ENCODE measurements at regions not wholly inside any gene's neighbourhood (a gene's known extent, or its start where the extent isn't known, plus 50 kb on each side); places are given as distances from the start of the nearest gene placed in this dataset.

DNA sequence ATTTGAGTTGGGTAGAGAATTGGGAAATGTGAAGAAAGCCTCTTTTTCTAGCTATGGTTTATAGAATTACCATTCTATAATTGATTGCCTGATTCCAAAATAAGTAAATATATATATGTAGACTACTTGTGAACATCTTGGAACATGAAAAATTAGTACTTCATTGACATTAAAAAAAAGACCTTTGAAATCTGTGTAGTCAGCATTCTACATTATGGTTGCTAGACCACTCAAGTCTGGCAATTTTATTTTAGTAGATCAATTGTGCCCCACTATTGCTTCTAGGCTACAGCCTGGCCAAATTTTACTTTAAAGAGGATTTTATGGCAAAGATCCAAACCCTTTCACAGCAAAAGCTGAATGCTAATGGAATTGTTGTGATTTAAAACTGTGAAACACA is 279.8 kb downstream of the IKZF2 start:
- no peak for DNase-seq (ENCODE audit: low spot score)

GRCh38 chr2:212864186-212864585 is 287.2 kb downstream of the IKZF2 start:
- DNase-seq (ENCODE audit: low spot score), result no peak

- DNase-seq (ENCODE audit: low spot score), result no peak
Observed at GRCh38 chr2:212863185-212863588, 288.2 kb downstream of the IKZF2 start.

DNA sequence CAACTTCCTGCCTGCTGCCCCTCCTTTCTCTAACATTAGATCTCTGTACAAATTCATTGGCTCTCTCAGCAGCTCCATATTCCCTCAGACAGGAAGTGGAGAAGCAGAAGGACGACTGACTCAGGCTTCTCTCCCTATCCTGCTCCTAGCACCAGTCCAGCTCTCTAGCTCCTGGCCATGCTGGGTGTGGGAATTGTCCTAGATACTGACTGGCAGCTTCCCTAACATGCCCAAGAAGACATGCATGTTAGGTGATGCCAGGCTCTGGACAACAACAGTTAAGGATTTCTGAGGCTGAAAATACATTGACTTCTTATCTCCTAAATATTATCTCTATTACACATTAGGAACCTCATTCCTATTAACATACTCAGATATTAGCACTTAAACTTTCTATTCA is 292.9 kb downstream of the IKZF2 start:
- DNase-seq (ENCODE audit: low spot score), result no peak

- no peak for DNase-seq (ENCODE audit: low spot score)
Observed at GRCh38 chr2:212854771-212855170, 296.6 kb downstream of the IKZF2 start.

DNA sequence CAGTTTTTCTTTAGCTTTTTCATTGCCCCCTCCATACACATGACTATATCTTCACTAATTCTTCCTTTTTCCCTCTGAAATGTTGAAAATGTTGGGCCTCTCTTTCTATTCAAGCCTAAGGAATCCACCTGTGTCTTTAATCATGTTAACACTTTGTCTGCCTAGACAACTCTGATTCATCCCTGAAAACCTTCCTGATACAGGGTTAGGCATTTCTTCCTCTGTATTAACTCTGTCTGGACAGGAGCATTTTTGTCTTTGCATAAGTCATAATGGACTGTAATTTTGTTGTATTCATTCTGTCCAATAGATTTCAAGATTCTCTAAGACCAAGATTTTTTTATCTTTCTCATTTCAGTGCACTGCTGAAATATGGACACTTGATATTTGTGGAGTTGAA is 297.3 kb downstream of the IKZF2 start:
- no peak for DNase-seq (ENCODE audit: low spot score)

DNA sequence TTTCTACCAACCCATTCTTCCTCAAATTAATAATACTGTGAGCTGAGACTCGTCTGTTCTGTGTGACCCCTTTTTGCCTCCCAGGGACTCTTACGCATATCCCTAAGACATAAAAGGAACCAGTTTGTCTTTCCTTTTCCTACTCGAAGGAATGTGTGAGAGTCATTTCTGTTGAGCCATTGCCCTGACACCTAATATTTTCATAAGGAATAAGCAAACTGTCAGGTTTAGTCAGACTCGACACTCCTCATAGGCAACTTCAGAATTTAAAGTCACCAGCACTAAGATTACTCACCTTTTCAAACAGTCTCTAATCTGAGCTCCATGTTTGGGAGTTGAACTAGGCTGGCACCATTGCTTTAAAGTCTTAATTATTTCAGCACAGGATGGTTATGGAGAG is 305.5 kb downstream of the IKZF2 start:
- no peak for DNase-seq (ENCODE audit: low spot score)

DNA sequence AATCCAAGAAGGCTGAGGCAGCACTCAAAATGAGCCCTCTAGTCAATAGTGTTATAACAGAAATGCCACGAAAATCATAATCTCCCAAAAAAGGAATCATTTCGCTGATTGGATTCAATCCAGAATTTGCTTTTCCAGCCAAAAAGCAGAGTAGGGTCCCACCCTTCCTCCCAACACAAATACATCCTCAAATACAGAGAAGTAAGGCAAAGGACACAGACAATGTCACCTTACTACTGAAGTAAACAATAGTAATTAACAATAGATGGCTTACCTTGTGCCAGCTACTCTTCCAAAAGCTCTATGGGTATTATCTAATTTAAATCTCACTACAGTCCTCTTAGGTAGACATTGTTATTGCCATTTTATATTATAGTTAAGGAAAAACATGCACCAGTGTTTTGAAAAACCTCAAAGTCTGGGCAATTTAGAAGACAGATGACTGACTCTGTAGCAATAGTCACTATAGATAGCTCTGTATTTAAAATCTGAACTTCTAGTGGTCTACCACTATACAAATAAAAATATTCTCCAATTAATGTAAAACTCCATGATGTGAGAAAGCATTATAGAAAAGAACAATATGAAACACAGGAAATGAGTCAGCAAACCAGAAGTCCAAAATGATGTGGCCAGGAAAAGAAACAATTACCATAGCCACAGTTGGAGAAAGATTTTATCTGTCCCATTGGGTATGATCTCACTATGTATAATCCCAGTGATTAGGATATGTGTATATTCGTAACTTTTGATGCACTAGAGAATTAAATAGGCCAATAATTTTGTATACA is 305.0 kb upstream of the ERBB4 start:
- no peak for DNase-seq (ENCODE audit: low spot score)

GRCh38 chr2:212842544-212843185 is 304.1 kb upstream of the ERBB4 start:
- no peak for DNase-seq (ENCODE audit: low spot score)

GRCh38 chr2:212841460-212841859 is 302.9 kb upstream of the ERBB4 start:
- DNase-seq (ENCODE audit: low spot score), result no peak

DNA sequence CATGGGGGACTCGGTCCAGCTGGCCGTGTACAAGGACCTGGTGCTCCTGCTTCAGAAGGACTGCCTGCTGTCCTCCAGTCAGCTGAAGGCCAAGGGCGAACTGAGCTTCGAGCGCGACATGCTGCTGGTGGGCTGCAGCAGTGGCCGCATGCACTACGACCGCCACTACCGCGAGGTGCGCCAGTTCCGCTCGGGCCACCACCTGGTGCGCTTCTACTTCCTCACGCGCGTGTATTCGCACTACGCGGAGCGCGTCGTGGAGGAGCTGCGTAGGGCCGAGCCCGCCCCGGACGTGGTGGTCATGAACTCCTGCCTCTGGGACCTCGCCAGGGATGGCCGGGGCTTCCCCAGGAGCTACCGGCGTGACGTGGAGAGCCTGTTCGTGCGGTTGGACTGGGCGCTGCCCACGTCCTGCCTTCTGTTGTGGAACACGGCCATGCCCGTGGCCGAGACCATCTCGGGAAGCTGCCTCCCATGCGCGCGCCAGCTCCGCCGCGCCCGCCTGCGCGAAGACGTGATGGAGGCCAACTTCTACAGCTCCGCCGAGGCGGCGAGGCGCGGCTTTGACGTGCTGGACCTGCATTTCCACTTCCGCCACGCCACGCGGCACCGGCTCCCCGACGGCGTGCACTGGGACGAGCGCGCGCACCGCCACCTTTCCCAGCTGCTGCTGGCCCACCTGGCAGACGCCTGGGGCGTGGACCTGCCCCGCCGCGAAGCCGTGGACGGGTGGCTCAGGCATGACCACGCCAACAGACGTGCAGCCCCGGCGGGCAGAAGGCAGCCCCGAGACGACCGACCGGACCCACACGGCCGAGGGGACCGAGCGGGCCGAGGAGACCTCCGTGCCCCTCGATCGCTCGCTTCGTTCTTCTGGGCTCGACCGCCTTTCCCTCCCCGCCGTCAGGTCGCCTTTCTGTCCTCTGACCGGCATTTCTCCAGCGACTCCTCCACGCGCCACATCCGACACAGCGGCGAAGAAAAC is 293.9 kb upstream of the ERBB4 start:
- DNase-seq (ENCODE audit: low spot score), result peak; percentile 89

DNA sequence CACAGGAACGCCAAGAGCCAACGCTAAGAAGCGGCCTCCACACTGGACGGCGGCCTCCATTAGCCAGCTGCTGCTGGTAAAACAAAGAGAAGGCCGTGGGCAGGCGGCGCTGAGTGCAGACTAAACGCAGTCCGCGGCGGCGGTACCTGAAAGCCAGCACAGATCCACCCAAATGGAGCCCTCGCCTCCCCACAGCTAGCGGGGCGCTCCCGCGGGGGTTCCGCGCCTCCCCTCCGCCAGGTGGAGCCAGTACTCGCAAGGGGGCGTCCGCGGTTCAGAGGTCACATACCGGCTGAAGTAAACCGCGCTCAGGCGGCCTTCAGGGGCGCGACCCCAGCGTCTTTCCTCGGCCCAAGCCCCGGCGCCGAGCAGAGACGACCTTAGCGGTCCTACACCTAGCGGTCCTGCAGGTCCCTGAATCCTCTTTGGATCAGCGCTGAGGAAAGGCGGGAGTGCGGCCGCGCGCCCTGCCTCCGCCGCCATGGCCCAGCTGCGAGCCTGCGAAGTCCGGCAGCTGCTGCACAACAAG is 293.1 kb upstream of the ERBB4 start:
- peak; percentile 87 for DNase-seq (ENCODE audit: low spot score)

DNA sequence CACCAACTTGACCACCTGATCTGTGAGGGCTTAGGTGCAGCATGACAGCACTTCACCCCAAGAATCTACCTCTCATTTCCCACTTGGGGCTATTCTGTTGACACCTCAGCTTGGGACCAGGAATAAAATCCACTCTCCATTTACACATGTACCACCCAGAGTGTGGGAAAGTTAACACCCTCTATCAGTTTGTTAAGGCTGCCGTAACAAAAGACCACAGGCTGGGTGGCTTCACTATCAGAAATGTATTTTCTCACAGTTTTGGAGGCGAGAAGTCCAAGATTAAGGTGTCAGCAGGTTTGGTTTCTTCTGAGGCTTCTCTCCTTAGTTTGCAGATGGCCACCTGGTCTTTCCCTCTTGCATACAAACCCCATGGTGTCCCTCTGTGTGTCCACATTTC is 277.7 kb upstream of the ERBB4 start:
- no peak for DNase-seq (ENCODE audit: low spot score)

DNA sequence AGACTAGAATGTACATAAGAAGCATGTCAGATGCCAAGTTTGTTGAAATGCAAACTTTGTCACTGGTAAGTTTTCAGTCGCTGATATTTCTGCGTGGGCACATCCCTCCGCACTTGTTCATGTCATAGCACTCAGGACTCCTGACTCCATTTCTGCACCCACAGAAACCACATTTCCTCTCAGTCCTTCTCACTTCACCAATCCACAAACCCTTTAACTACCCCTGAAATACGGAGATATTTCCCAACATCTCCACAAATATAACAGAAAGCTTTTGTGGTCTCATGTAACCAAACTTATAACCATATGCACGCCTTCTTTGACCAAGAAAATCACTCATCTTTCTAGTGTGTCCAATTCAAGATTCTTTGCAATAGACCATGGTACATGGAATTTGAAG is 276.9 kb upstream of the ERBB4 start:
- no peak for DNase-seq (ENCODE audit: low spot score)

- no peak for DNase-seq (ENCODE audit: low spot score)
Observed at GRCh38 chr2:212814941-212815340, 276.3 kb upstream of the ERBB4 start.

GRCh38 chr2:212811921-212812320 is 273.3 kb upstream of the ERBB4 start:
- no peak for DNase-seq (ENCODE audit: low spot score)

GRCh38 chr2:212811036-212811805 is 272.6 kb upstream of the ERBB4 start:
- DNase-seq (ENCODE audit: low spot score), result no peak

GRCh38 chr2:212797484-212798205 is 259.0 kb upstream of the ERBB4 start:
- DNase-seq (ENCODE audit: low spot score), result no peak

DNA sequence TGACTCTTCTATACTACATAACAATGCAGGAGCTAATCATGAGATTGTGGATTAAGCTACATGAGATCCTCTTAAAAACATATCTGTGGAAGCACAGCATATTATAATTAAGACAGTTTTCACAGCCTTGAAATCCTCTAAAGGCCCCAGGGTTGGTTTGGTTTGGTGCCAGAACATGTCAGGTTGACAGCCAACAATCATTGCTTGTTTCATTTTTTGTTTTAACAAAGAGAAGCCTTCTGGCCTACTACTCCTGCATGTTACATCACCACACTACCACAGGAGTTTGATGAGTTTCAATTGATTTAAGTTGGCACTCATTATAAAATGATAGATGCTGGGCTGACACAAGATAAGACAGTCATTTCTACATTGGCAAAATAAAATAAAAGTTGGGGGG is 255.9 kb upstream of the ERBB4 start:
- no peak for DNase-seq (ENCODE audit: low spot score)

DNA sequence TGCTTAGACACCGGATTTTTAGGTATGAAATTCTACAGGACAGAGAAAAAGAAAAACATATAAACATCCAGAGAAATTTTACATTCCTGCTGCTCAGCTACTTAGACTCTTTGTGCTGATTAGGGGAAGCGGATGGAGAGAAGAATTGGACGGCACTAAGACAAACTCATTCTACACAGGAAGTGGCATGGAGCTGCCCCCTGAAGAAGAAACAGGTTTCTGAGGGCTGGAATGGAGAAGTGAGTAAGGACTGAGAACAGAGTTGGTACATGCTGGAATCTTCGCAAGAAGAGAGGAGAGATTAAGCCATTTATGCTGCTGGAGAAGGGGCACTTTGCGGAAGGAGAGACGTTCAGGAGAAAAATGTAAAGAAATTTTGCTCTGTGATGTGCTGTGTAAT is 253.0 kb upstream of the ERBB4 start:
- DNase-seq (ENCODE audit: low spot score), result no peak

Data from mesenteric fat pad (tissue), 1 donor.